Colonic mucosa (tissue), 4 donors: ENCODE measurements at regions not wholly inside any gene's neighbourhood (a gene's known extent, or its start where the extent isn't known, plus 50 kb on each side); places are given as distances from the start of the nearest gene placed in this dataset.

Experiments used
- DNase-seq: peaks from one replicate; pipeline ENCODE4 v3.0.0-alpha.2; 2020
- H3K27ac ChIP-seq: fragments of 200-600 bp; one replicate; pipeline ENCODE4 v1.8.0; 2021
- H3K27me3 ChIP-seq: fragments of 200-600 bp; one replicate; pipeline ENCODE4 v1.8.0; 2021
- H3K36me3 ChIP-seq: fragments of 200-600 bp; one replicate; pipeline ENCODE4 v1.8.0; 2021
- H3K4me1 ChIP-seq: fragments of 200-600 bp; one replicate; pipeline ENCODE4 v1.8.0; 2021; ENCODE audit warnings: mild to moderate bottlenecking
- H3K4me3 ChIP-seq: fragments of 200-600 bp; one replicate; pipeline ENCODE4 v1.8.0; 2021
- H3K9ac ChIP-seq, 2 donors: one replicate each; pipeline ENCODE4 v1.7.0; 2013; ENCODE audit warnings: control low read depth in 2 of 2, low read depth in 2 of 2, low read length in 2 of 2
- H3K9me3 ChIP-seq: fragments of 200-600 bp; one replicate; pipeline ENCODE4 v1.8.0; 2021
- intact Hi-C: fragments of 100-400 bp; cut with DNase I; formaldehyde crosslinking; loops from one replicate; pipeline ENCODE4 v1.14.1; 2022
- TF ChIP-seq, protein P1 (sequence below): fragments of 200-600 bp; IDR thresholded peaks from one replicate; pipeline ENCODE4 v1.8.0; 2022; ENCODE audit warnings: antibody characterized with exemption, mild to moderate bottlenecking
- donor health status: healthy.
- donor health status: DM: no; HTN: no; CAD: no.
- donor health status: DM: no; HTN: no; CAD: no.

DNA sequence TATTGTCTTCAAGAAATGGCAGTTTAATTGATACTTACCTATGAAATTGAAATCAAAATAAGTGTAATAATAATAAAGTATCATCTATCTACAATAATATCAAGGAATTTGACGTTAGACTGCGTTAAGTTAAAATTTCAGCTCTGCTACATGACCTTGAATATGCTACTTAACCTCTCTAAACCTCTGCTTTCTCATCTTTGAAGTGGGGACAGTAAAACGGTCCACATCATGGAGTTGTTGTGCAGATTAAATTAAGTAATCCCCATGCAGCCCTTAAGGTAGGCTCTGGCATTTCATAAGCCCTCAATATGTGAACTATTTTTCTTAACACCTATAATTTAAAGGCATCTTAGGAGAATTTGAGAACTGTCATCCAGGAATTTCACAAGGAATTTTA, 252.4 kb upstream of the PHF14 start:
- Histone ChIP-seq H3K4me3 (no peak overlapping the region), H3K36me3 (no peaks in the 10 kb centered on the region), H3K9ac (no peak overlapping the region), H3K4me1 (no peaks in the 10 kb centered on the region), H3K27ac (no peak overlapping the region), H3K27me3 (no peaks in the 10 kb centered on the region), H3K9me3 (no peaks in the 10 kb centered on the region)
- intact Hi-C loops, result no loop called here
- no peak for DNase-seq
- TF ChIP-seq, protein P1, sequence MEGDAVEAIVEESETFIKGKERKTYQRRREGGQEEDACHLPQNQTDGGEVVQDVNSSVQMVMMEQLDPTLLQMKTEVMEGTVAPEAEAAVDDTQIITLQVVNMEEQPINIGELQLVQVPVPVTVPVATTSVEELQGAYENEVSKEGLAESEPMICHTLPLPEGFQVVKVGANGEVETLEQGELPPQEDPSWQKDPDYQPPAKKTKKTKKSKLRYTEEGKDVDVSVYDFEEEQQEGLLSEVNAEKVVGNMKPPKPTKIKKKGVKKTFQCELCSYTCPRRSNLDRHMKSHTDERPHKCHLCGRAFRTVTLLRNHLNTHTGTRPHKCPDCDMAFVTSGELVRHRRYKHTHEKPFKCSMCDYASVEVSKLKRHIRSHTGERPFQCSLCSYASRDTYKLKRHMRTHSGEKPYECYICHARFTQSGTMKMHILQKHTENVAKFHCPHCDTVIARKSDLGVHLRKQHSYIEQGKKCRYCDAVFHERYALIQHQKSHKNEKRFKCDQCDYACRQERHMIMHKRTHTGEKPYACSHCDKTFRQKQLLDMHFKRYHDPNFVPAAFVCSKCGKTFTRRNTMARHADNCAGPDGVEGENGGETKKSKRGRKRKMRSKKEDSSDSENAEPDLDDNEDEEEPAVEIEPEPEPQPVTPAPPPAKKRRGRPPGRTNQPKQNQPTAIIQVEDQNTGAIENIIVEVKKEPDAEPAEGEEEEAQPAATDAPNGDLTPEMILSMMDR, result no peak

DNA sequence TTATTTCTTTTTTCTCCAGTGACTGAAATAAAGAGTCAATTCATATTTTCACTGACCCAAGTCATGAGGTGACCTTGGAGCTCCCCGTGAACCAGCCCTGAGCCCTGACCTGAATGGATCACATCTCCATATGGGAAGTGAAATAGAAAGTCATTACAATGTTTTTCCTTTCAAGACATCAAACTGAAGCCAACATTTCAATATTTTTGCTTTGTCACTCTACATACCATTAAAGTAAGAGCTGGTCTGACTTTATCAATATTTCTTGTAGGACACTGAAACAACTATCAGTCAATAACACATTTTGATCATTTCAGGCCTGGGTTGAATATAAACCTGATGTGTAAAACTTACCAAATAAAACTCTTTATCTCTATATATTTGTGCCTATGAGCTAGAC, 249.8 kb upstream of the PHF14 start:
- no peak for DNase-seq
- H3K27ac ChIP-seq, result no peak overlapping the region
- H3K9ac ChIP-seq, result no peak overlapping the region
- no peaks in the 10 kb centered on the region for H3K36me3 ChIP-seq
- intact Hi-C loops, result no loop called here
- no peak overlapping the region for H3K4me3 ChIP-seq
- TF ChIP-seq, protein P1, result no peak
- H3K9me3 ChIP-seq, result no peaks in the 10 kb centered on the region
- no peaks in the 10 kb centered on the region for H3K4me1 ChIP-seq
- H3K27me3 ChIP-seq, result no peaks in the 10 kb centered on the region

DNA sequence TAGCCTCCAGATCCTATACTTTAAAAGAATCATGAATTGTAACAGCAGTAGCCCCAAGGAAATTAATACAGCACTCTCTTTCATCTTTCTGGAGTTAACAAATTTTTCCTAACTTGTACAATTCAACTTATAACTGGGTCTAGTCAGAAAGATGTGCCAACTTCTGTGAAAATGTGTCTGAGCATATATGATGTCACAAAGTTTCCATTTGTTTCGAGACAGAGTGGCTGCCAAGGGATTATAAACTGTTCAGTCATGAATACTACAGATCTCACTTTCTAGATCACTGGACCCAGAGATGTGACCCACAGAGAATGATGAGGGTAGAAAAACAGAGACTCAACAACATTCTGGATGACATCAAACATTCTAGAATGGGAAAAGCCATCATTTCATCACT, 249.2 kb upstream of the PHF14 start:
- Histone ChIP-seq H3K36me3 (no peaks in the 10 kb centered on the region), H3K4me3 (no peak overlapping the region), H3K9me3 (no peaks in the 10 kb centered on the region), H3K9ac (no peak overlapping the region), H3K27ac (no peak overlapping the region), H3K27me3 (no peaks in the 10 kb centered on the region), H3K4me1 (no peaks in the 10 kb centered on the region)
- no peak for DNase-seq
- TF ChIP-seq, protein P1, result no peak
- intact Hi-C loops, result no loop called here

DNA sequence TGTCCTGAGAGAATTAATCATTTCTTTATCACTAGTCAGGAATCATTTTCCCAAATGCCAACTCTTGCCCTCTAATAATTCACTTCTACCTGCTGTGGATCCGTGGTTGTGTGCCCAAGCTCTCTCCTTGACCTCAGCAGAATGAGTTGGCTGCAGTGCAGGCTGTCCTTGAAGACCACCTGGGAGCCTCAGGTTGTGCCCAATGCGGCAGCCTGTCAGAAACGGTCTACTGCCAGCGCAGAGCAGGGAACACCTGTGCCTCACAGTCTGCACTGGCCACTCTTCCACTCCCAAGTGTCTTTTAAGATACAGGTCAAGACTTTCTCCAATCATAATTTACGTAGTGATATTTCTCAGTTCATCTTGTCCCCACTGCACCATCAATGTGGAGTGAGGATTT, 246.0 kb upstream of the PHF14 start:
- TF ChIP-seq, protein P1, result no peak
- no peak for DNase-seq
- Histone ChIP-seq H3K4me3 (no peak overlapping the region), H3K36me3 (no peaks in the 10 kb centered on the region), H3K27ac (no peak overlapping the region), H3K9me3 (no peaks in the 10 kb centered on the region), H3K9ac (no peak overlapping the region), H3K4me1 (no peaks in the 10 kb centered on the region), H3K27me3 (no peaks in the 10 kb centered on the region)
- intact Hi-C loops, result no loop called here

DNA sequence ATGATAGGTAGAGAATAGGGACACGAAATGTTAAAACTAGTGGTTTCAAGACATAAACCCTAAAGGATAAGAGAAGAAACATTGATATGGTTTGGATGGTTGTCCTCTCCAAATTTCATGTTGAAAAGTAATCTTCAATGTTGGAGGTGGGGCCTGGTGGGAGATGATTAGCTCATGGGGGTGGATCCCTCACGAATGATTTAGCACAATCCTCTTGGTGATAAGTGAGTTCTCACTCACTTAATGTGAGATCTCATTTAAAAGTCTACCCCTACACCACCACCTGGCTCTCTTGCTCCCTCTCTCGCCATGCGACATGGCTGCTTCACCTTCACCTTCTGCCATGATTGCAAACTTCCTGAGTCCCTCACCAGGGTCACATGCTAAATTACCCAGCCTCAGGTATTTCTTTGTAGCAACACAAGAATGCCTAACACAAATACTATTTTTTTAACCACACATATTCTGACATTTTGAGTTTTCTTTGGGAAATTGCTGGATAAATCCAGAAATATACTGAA, 242.4 kb upstream of the PHF14 start:
- intact Hi-C loops, result no loop called here
- no peaks in the 10 kb centered on the region for H3K36me3 ChIP-seq
- TF ChIP-seq, protein P1, result no peak
- H3K27me3 ChIP-seq, result no peaks in the 10 kb centered on the region
- no peak overlapping the region for H3K9ac ChIP-seq
- no peaks in the 10 kb centered on the region for H3K4me1 ChIP-seq
- no peak overlapping the region for H3K27ac ChIP-seq
- no peak for DNase-seq
- no peak overlapping the region for H3K4me3 ChIP-seq
- no peaks in the 10 kb centered on the region for H3K9me3 ChIP-seq

DNA sequence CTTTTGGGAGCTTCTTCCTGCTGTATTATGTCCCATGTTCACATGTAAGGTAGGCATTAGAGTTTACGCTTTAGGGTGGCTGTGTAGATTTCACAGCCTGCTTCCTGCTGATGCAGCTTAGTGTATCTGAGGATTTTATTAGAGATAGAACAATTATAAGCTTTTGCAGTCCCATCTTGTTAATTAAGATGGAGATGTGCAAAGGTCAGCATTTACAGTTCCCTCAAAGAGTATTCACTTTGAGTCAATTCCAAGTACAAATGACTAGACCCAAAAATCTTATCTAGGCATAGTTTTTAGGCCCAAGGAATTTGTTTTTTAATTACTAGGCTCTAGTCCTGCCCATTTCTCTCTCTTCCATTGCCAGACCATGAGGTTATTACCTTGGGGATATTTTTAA, 239.9 kb upstream of the PHF14 start:
- H3K27ac ChIP-seq, result no peak overlapping the region
- H3K27me3 ChIP-seq, result no peaks in the 10 kb centered on the region
- H3K4me3 ChIP-seq, result no peak overlapping the region
- intact Hi-C loops, result no loop called here
- H3K9ac ChIP-seq, result no peak overlapping the region
- TF ChIP-seq, protein P1, result no peak
- no peaks in the 10 kb centered on the region for H3K4me1 ChIP-seq
- DNase-seq, result no peak
- H3K9me3 ChIP-seq, result no peaks in the 10 kb centered on the region
- H3K36me3 ChIP-seq, result no peaks in the 10 kb centered on the region
